Activated CD4-positive, alpha-beta T cell treated with anti-CD3 and anti-CD28 coated beads for 1 hour (primary cell): ENCODE measurements at regions not wholly inside any gene's neighbourhood (a gene's known extent, or its start where the extent isn't known, plus 50 kb on each side); places are given as distances from the start of the nearest gene placed in this dataset.
"Not testable (repeated sequence)": the region's sequence is repeated elsewhere in the genome, so short reads cannot be mapped to it uniquely, and the experiment has no call there.

Experiments used
- DNase-seq: peaks from one replicate; pipeline ENCODE4 v3.0.0-alpha.2; 2020

- no peak for DNase-seq
Observed at GRCh38 chr14:66228267-66228970, 257.8 kb upstream of the CCDC196 start.

- DNase-seq: no peak
Observed at GRCh38 chr14:66231820-66232219, 254.4 kb upstream of the CCDC196 start.

GRCh38 chr14:66233591-66233990 is 252.6 kb upstream of the CCDC196 start:
- no peak for DNase-seq

GRCh38 chr14:66234411-66234810 is 251.8 kb upstream of the CCDC196 start:
- DNase-seq: no peak

- DNase-seq: no peak
Observed at GRCh38 chr14:66237741-66238140, 248.4 kb upstream of the CCDC196 start.

- DNase-seq: no peak
Observed at GRCh38 chr14:66238969-66239368, 247.2 kb upstream of the CCDC196 start.

GRCh38 chr14:66239589-66239988 is 246.6 kb upstream of the CCDC196 start:
- DNase-seq: no peak

- DNase-seq: no peak
Observed at GRCh38 chr14:66240105-66240504, 246.1 kb upstream of the CCDC196 start.

GRCh38 chr14:66242001-66242400 is 244.2 kb upstream of the CCDC196 start:
- no peak for DNase-seq

GRCh38 chr14:66244834-66245233 is 241.3 kb upstream of the CCDC196 start:
- no peak for DNase-seq

GRCh38 chr14:66247662-66248193 is 238.4 kb upstream of the CCDC196 start:
- no peak for DNase-seq

GRCh38 chr14:66248256-66248655 is 237.9 kb upstream of the CCDC196 start:
- no peak for DNase-seq

GRCh38 chr14:66249544-66249943 is 236.6 kb upstream of the CCDC196 start:
- no peak for DNase-seq

GRCh38 chr14:66254038-66254437 is 232.1 kb upstream of the CCDC196 start:
- DNase-seq: no peak

- DNase-seq: no peak
Observed at GRCh38 chr14:66268802-66269334, 217.3 kb upstream of the CCDC196 start.

GRCh38 chr14:66272221-66272620 is 213.9 kb upstream of the CCDC196 start:
- DNase-seq: no peak

GRCh38 chr14:66273261-66273832 is 212.8 kb upstream of the CCDC196 start:
- DNase-seq: no peak

GRCh38 chr14:66278418-66278817 is 207.8 kb upstream of the CCDC196 start:
- DNase-seq: not testable (repeated sequence)

GRCh38 chr14:66281036-66281776 is 205.0 kb upstream of the CCDC196 start:
- no peak for DNase-seq

GRCh38 chr14:66284346-66284745 is 201.8 kb upstream of the CCDC196 start:
- no peak for DNase-seq

GRCh38 chr14:66288511-66288910 is 197.7 kb upstream of the CCDC196 start:
- DNase-seq: no peak

GRCh38 chr14:66291756-66292155 is 194.4 kb upstream of the CCDC196 start:
- no peak for DNase-seq

- DNase-seq: no peak
Observed at GRCh38 chr14:66293533-66294105, 192.6 kb upstream of the CCDC196 start.
